Activated T-cell treated with anti-CD3 and anti-CD28 coated beads for 4 hours (primary cell): ENCODE measurements at regions not wholly inside any gene's neighbourhood (a gene's known extent, or its start where the extent isn't known, plus 50 kb on each side); places are given as distances from the start of the nearest gene placed in this dataset.
A peak's percentile ranks its signal among the peaks of the same experiment; 100 is the strongest.

Experiments used
- DNase-seq: peaks from one replicate; pipeline ENCODE4 v3.0.0-alpha.2; 2020

- no peak for DNase-seq
Measured at GRCh38 chr3:187618722-187619121, 51.5 kb downstream of the SST start.

GRCh38 chr3:187617213-187617612 lies 53.0 kb downstream of the SST start:
- no peak for DNase-seq

GRCh38 chr3:187616307-187616972 lies 53.8 kb downstream of the SST start:
- peak; percentile 27 for DNase-seq

GRCh38 chr3:187615630-187616029 lies 54.6 kb downstream of the SST start:
- no peak for DNase-seq

- DNase-seq, result no peak
Measured at GRCh38 chr3:187612656-187613055, 57.5 kb downstream of the SST start.

GRCh38 chr3:187610981-187611511 lies 59.1 kb downstream of the SST start:
- no peak for DNase-seq

GRCh38 chr3:187594272-187594671 lies 75.9 kb downstream of the SST start:
- no peak for DNase-seq

GRCh38 chr3:187593451-187593850 lies 76.7 kb downstream of the SST start:
- no peak for DNase-seq

- DNase-seq, result no peak
Measured at GRCh38 chr3:187590861-187591576, 79.2 kb downstream of the SST start.

GRCh38 chr3:187587076-187587475 lies 83.1 kb downstream of the SST start:
- no peak for DNase-seq

- DNase-seq, result no peak
Measured at GRCh38 chr3:187586226-187586625, 84.0 kb downstream of the SST start.

- DNase-seq, result no peak
Measured at GRCh38 chr3:187572441-187572840, 97.8 kb downstream of the SST start.

- DNase-seq, result no peak
Measured at GRCh38 chr3:187571701-187572100, 98.5 kb downstream of the SST start.

- DNase-seq, result no peak
Measured at GRCh38 chr3:187570776-187571175, 99.4 kb downstream of the SST start.

GRCh38 chr3:187568171-187568570 lies 102.0 kb downstream of the SST start:
- DNase-seq, result no peak

- no peak for DNase-seq
Measured at GRCh38 chr3:187567661-187568121, 102.5 kb downstream of the SST start.

- DNase-seq, result no peak
Measured at GRCh38 chr3:187567021-187567420, 103.2 kb downstream of the SST start.

GRCh38 chr3:187565701-187566100 lies 104.5 kb downstream of the SST start:
- no peak for DNase-seq

- no peak for DNase-seq
Measured at GRCh38 chr3:187558990-187559389, 111.2 kb downstream of the SST start.

- no peak for DNase-seq
Measured at GRCh38 chr3:187551416-187551815, 118.8 kb downstream of the SST start.

- no peak for DNase-seq
Measured at GRCh38 chr3:187550446-187550845, 119.7 kb downstream of the SST start.

- DNase-seq, result no peak
Measured at GRCh38 chr3:187545366-187545765, 124.8 kb downstream of the SST start.

- DNase-seq, result no peak
Measured at GRCh38 chr3:187544326-187544725, 125.9 kb downstream of the SST start.

- no peak for DNase-seq
Measured at GRCh38 chr3:187540847-187541246, 129.3 kb downstream of the SST start.
